Natural killer cell treated with Interleukin-12 subunit alpha and Interleukin-12 subunit beta and Interleukin-15 and Interleukin-18, amount 100 ng/mL, for 72 hours (primary cell): ENCODE measurements at regions not wholly inside any gene's neighbourhood (a gene's known extent, or its start where the extent isn't known, plus 50 kb on each side); places are given as distances from the start of the nearest gene placed in this dataset.

Experiments used
- ATAC-seq, 2 donors: fragments of 150-1000 bp; cut with Tn5 transposase in 1 of 2; sonication (Bioruptor Pico), chemical (Tn5 transposase) in 1 of 2; 2 replicates each; pipeline ENCODE4 v1.10.0; 2021
- DNase-seq: peaks from one replicate; pipeline ENCODE4 v3.0.0; 2022; ENCODE audit warnings: low spot score
- H3K27ac Mint-ChIP-seq, 2 donors: 1 replicate in 1 of 2; 2 replicates in 1 of 2; pipeline ENCODE4 v1.8.0; 2022; ENCODE audit warnings: mixed read lengths in 2 of 2, mild to moderate bottlenecking in 1 of 2, moderate library complexity in 1 of 2
- H3K27me3 Mint-ChIP-seq, 2 donors: 1 replicate in 1 of 2; 2 replicates in 1 of 2; pipeline ENCODE4 v1.8.0; 2022; ENCODE audit warnings: mixed read lengths in 2 of 2
- H3K36me3 Mint-ChIP-seq: one replicate; pipeline ENCODE4 v1.8.0; 2022; ENCODE audit warnings: mixed read lengths
- H3K4me1 Mint-ChIP-seq, 2 donors: 1 replicate in 1 of 2; 2 replicates in 1 of 2; pipeline ENCODE4 v1.8.0; 2022; ENCODE audit warnings: low read depth in 2 of 2, mixed read lengths in 2 of 2, mild to moderate bottlenecking in 1 of 2
- H3K4me3 Mint-ChIP-seq: one replicate; pipeline ENCODE4 v1.8.0; 2022; ENCODE audit warnings: mixed read lengths
- H3K9me3 Mint-ChIP-seq: 2 replicates; pipeline ENCODE4 v1.8.0; 2022; ENCODE audit warnings: mixed read lengths

GRCh38 chr6:48249071-48249470 is 138.1 kb upstream of the PTCHD4 start:
- Mint-ChIP-seq H3K36me3 (no peaks in the 10 kb centered on the region), H3K27me3 (no peaks in the 10 kb centered on the region), H3K4me3 (no peak overlapping the region), H3K9me3 (peaks cover 14% of the 10 kb centered on the region), H3K27ac (no peak overlapping the region), H3K4me1 (no peaks in the 10 kb centered on the region)
- no peak for ATAC-seq
- no peak for DNase-seq

DNA sequence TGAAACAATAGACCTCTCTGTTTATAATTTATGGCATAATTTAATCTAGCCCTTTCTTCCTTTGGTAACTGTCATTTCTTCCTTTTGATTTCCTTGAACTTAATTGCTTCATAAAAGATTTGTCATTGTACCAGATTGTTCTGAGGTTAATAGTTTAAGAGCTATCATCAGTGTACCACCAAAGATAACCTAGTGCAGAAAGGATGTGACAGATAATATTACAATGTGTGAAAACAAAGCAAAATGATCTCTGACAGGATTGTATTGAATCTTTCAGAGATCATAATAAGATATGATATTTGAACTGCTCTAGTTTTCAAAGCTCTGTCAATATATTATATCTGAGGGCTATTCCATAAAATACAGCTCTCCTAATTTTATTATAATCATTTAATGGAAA is 132.1 kb upstream of the PTCHD4 start:
- Mint-ChIP-seq H3K27ac (no peak overlapping the region), H3K27me3 (no peaks in the 10 kb centered on the region), H3K4me1 (no peaks in the 10 kb centered on the region), H3K4me3 (no peak overlapping the region), H3K36me3 (peaks cover 6% of the 10 kb centered on the region), H3K9me3 (peaks cover 7% of the 10 kb centered on the region)
- ATAC-seq (no peak), DNase-seq (no peak)

GRCh38 chr6:48240287-48240686 is 129.3 kb upstream of the PTCHD4 start:
- ATAC-seq (no peak), DNase-seq (no peak)
- H3K27ac Mint-ChIP-seq = no peak overlapping the region
- H3K4me3 Mint-ChIP-seq = no peak overlapping the region
- peaks cover 13% of the 10 kb centered on the region for H3K36me3 Mint-ChIP-seq
- no peaks in the 10 kb centered on the region for H3K27me3 Mint-ChIP-seq
- H3K4me1 Mint-ChIP-seq = no peaks in the 10 kb centered on the region
- H3K9me3 Mint-ChIP-seq = peaks cover 19% of the 10 kb centered on the region

GRCh38 chr6:48236375-48236774 is 125.4 kb upstream of the PTCHD4 start:
- ATAC-seq (no peak), DNase-seq (no peak)
- H3K4me1 Mint-ChIP-seq = no peaks in the 10 kb centered on the region
- peaks cover 19% of the 10 kb centered on the region for H3K9me3 Mint-ChIP-seq
- H3K27me3 Mint-ChIP-seq = no peaks in the 10 kb centered on the region
- peaks cover 13% of the 10 kb centered on the region for H3K36me3 Mint-ChIP-seq
- no peak overlapping the region for H3K4me3 Mint-ChIP-seq
- H3K27ac Mint-ChIP-seq = no peak overlapping the region

- H3K27me3 Mint-ChIP-seq = no peaks in the 10 kb centered on the region
- DNase-seq (no peak), ATAC-seq (no peak)
- H3K9me3 Mint-ChIP-seq = peaks cover 19% of the 10 kb centered on the region
- peaks cover 7% of the 10 kb centered on the region for H3K36me3 Mint-ChIP-seq
- no peaks in the 10 kb centered on the region for H3K4me1 Mint-ChIP-seq
- H3K4me3 Mint-ChIP-seq = no peak overlapping the region
- no peak overlapping the region for H3K27ac Mint-ChIP-seq
Measured at GRCh38 chr6:48233063-48233462, 122.1 kb upstream of the PTCHD4 start.

DNA sequence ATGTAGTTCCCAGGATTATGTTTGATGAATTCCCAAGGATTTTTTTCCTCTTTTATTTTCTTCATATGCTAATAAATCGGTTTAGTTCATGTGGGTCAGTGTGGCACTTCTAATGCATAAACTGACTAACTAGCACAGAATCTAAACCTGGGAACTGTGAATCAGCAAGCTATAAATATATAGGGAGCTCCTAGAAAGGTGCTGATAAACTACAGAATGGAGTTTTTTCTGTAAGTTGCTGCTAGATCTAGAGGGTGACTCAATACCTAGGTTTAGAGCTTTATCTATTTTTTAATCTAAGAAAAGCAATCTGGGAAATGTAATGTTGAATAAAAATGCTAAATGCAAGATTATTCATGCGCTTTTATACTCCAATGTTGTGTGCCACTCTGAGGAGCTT is 118.8 kb upstream of the PTCHD4 start:
- no peak overlapping the region for H3K4me3 Mint-ChIP-seq
- H3K36me3 Mint-ChIP-seq = no peaks in the 10 kb centered on the region
- H3K4me1 Mint-ChIP-seq = no peaks in the 10 kb centered on the region
- H3K9me3 Mint-ChIP-seq = peaks cover 8% of the 10 kb centered on the region
- H3K27me3 Mint-ChIP-seq = no peaks in the 10 kb centered on the region
- no peak for ATAC-seq
- no peak for DNase-seq
- no peak overlapping the region for H3K27ac Mint-ChIP-seq

- H3K4me1 Mint-ChIP-seq = no peaks in the 10 kb centered on the region
- DNase-seq (no peak), ATAC-seq (no peak)
- no peak overlapping the region for H3K27ac Mint-ChIP-seq
- peaks cover 23% of the 10 kb centered on the region for H3K9me3 Mint-ChIP-seq
- no peak overlapping the region for H3K4me3 Mint-ChIP-seq
- H3K27me3 Mint-ChIP-seq = no peaks in the 10 kb centered on the region
- H3K36me3 Mint-ChIP-seq = peaks cover 4% of the 10 kb centered on the region
Measured at GRCh38 chr6:48222241-48222640, 111.2 kb upstream of the PTCHD4 start.

GRCh38 chr6:48213076-48213788 is 102.2 kb upstream of the PTCHD4 start:
- Mint-ChIP-seq H3K4me3 (no peak overlapping the region), H3K4me1 (no peaks in the 10 kb centered on the region), H3K9me3 (peaks cover 18% of the 10 kb centered on the region), H3K36me3 (peaks cover 4% of the 10 kb centered on the region), H3K27me3 (no peaks in the 10 kb centered on the region), H3K27ac (no peak overlapping the region)
- no peak for ATAC-seq
- DNase-seq = no peak

GRCh38 chr6:48212501-48212900 is 101.5 kb upstream of the PTCHD4 start:
- DNase-seq (no peak), ATAC-seq (no peak)
- no peaks in the 10 kb centered on the region for H3K36me3 Mint-ChIP-seq
- H3K27me3 Mint-ChIP-seq = no peaks in the 10 kb centered on the region
- H3K9me3 Mint-ChIP-seq = peaks cover 16% of the 10 kb centered on the region
- H3K27ac Mint-ChIP-seq = no peak overlapping the region
- no peak overlapping the region for H3K4me3 Mint-ChIP-seq
- H3K4me1 Mint-ChIP-seq = no peaks in the 10 kb centered on the region

DNA sequence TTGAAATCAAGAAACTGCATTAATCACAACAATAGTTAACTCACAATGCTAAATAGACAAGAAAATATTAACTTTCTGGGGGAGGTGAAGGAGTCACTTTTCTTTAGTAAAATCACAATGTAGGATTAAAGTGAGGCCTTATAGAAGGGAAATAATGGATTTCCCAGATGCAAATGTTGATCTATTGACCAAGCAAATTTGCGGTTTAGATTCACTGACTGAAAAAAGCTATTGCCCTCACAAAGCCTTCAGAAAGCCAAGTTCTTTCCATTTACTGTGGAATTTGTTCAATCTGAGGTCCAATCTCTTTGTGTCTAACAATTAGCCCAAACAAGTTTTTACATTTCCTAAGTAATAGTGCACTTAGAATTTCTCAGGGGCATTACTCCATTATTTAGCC is 95.1 kb upstream of the PTCHD4 start:
- peaks cover 11% of the 10 kb centered on the region for H3K36me3 Mint-ChIP-seq
- no peak overlapping the region for H3K4me3 Mint-ChIP-seq
- no peak overlapping the region for H3K27ac Mint-ChIP-seq
- H3K27me3 Mint-ChIP-seq = no peaks in the 10 kb centered on the region
- no peak for ATAC-seq
- no peaks in the 10 kb centered on the region for H3K4me1 Mint-ChIP-seq
- DNase-seq = no peak
- H3K9me3 Mint-ChIP-seq = peaks cover 21% of the 10 kb centered on the region

DNA sequence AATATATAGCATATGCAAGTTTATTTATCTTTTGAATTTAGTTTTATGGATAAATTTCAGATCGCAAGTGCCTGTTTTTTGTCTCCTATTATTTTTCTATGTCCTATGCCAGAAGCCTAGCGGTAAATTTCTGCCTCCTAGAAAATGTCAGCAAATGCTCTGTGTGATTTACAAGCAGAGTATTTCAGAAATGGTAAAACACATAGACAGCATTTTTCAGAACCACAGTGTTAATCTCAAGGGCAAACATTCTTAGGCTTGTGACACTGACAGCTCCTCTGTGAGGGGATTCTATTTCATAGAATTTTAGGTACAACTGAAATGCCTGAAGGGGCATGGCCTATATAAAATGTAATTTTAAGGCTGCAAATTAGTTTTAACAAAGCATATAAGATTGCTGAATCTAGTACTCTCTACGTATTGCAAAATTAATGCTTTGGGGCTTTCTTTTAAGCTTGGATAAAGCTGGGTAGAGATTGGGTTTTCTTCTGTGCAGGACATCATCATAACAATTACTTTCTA is 89.9 kb upstream of the PTCHD4 start:
- peaks cover 11% of the 10 kb centered on the region for H3K36me3 Mint-ChIP-seq
- no peaks in the 10 kb centered on the region for H3K4me1 Mint-ChIP-seq
- ATAC-seq (no peak), DNase-seq (no peak)
- H3K9me3 Mint-ChIP-seq = peaks cover 13% of the 10 kb centered on the region
- no peak overlapping the region for H3K27ac Mint-ChIP-seq
- H3K4me3 Mint-ChIP-seq = no peak overlapping the region
- no peaks in the 10 kb centered on the region for H3K27me3 Mint-ChIP-seq

DNA sequence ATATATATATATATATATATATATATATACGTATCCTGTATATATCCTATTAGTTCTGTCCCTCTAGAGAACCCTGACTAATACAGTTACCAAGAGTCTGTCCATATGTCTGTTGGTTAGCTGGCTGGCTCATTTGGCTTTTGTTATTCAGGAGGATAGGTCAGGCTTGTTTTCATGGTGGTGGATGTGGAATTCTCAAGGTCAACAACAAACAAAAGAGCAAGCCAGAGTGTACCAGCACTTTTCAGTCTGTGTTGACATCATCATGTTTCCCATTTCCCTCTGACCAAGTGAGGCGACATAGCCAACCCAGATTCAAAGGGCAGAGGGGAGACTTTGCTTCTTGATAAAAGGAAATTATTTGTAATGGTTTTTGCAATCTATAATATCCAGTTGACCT is 88.5 kb upstream of the PTCHD4 start:
- DNase-seq (no peak), ATAC-seq (no peak)
- no peaks in the 10 kb centered on the region for H3K27me3 Mint-ChIP-seq
- no peak overlapping the region for H3K27ac Mint-ChIP-seq
- no peak overlapping the region for H3K4me3 Mint-ChIP-seq
- H3K4me1 Mint-ChIP-seq = no peaks in the 10 kb centered on the region
- peaks cover 14% of the 10 kb centered on the region for H3K9me3 Mint-ChIP-seq
- H3K36me3 Mint-ChIP-seq = peaks cover 11% of the 10 kb centered on the region

DNA sequence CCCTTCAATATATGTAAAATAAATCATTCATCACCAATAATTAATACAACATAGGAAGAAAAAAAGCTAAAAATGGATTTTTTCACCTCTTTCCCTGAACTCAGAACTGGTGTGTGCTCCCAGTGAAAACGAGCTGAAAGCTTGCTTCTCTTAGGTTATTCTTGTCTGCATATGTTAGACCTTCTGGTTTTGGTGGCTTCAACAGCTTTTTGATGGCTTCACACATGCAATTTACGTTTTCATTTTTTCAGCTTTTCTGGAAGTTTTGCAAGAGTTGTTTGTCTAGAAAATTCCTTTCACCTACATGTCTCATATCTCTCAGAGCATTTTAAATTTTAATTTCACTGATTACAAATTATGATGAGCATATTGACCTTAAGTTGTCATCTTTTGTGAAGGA is 86.9 kb upstream of the PTCHD4 start:
- Mint-ChIP-seq H3K27me3 (no peaks in the 10 kb centered on the region), H3K4me3 (no peak overlapping the region), H3K36me3 (peaks cover 5% of the 10 kb centered on the region), H3K27ac (no peak overlapping the region), H3K9me3 (peaks cover 10% of the 10 kb centered on the region), H3K4me1 (no peaks in the 10 kb centered on the region)
- DNase-seq (no peak), ATAC-seq (no peak)

- DNase-seq = no peak
- Mint-ChIP-seq H3K36me3 (no peaks in the 10 kb centered on the region), H3K27ac (no peak overlapping the region), H3K27me3 (no peaks in the 10 kb centered on the region), H3K9me3 (peaks cover 6% of the 10 kb centered on the region), H3K4me1 (no peaks in the 10 kb centered on the region), H3K4me3 (no peak overlapping the region)
- ATAC-seq = no peak
Measured at GRCh38 chr6:48194596-48195295, 83.7 kb upstream of the PTCHD4 start.
